MM.1S (cell line): ENCODE measurements at regions not wholly inside any gene's neighbourhood (a gene's known extent, or its start where the extent isn't known, plus 50 kb on each side); places are given as distances from the start of the nearest gene placed in this dataset.
"Not testable (repeated sequence)": the region's sequence is repeated elsewhere in the genome, so short reads cannot be mapped to it uniquely, and the experiment has no call there.

Experiments
- DNase-seq: peaks from one replicate; pipeline ENCODE4 v3.0.0-alpha.2; 2015
- H2AFZ ChIP-seq: fragments of 300-600 bp; sonication (generic); 2 replicates; pipeline ENCODE4 v1.6.0; 2016; ENCODE audit warnings: antibody characterized with exemption, low read length
- H3F3A ChIP-seq: fragments of 300-600 bp; sonication (generic); 2 replicates; pipeline ENCODE4 v1.6.1; 2016; ENCODE audit warnings: mild to moderate bottlenecking, antibody characterized with exemption, low read length, moderate library complexity, mixed read lengths; ENCODE audit not compliant: insufficient read depth
- H3K27ac ChIP-seq: fragments of 300-600 bp; sonication (generic); 2 replicates; pipeline ENCODE4 v1.5.1; 2016; ENCODE audit warnings: mild to moderate bottlenecking, low read length
- H3K27me3 ChIP-seq: fragments of 300-600 bp; sonication (generic); replicated peaks from 2 replicates; pipeline ENCODE4 v1.6.0; 2016; ENCODE audit warnings: low read length; ENCODE audit not compliant: insufficient read depth
- H3K36me3 ChIP-seq: fragments of 300-600 bp; sonication (generic); replicated peaks from 2 replicates; pipeline ENCODE4 v1.6.1; 2016; ENCODE audit warnings: mild to moderate bottlenecking, low read length, mixed read lengths; ENCODE audit not compliant: insufficient read depth
- H3K4me1 ChIP-seq: fragments of 300-600 bp; sonication (generic); 2 replicates; pipeline ENCODE4 v1.6.1; 2016; ENCODE audit warnings: low read length, mixed read lengths
- H3K4me2 ChIP-seq: fragments of 300-600 bp; sonication (generic); 2 replicates; pipeline ENCODE4 v1.6.0; 2016; ENCODE audit warnings: low read depth, low read length
- H3K4me3 ChIP-seq: fragments of 300-600 bp; sonication (generic); 2 replicates; pipeline ENCODE4 v1.5.1; 2016; ENCODE audit warnings: low read length, mixed read lengths
- H3K79me2 ChIP-seq: fragments of 300-600 bp; sonication (generic); 2 replicates; pipeline ENCODE4 v1.6.1; 2016; ENCODE audit warnings: mixed run types, low read length, mixed read lengths
- H3K9ac ChIP-seq: fragments of 300-600 bp; sonication (generic); 2 replicates; pipeline ENCODE4 v1.6.1; 2016; ENCODE audit warnings: low read length, mixed read lengths
- H3K9me2 ChIP-seq: fragments of 300-600 bp; sonication (generic); replicated peaks from 2 replicates; pipeline ENCODE4 v1.6.1; 2016; ENCODE audit warnings: mild to moderate bottlenecking, low read length, mixed read lengths; ENCODE audit not compliant: insufficient read depth
- H3K9me3 ChIP-seq: fragments of 300-600 bp; sonication (generic); replicated peaks from 2 replicates; pipeline ENCODE4 v1.6.1; 2016; ENCODE audit warnings: mild to moderate bottlenecking, low read length, mixed read lengths; ENCODE audit not compliant: insufficient read depth
- H4K20me1 ChIP-seq: fragments of 300-600 bp; sonication (generic); 2 replicates; pipeline ENCODE4 v1.6.1; 2016; ENCODE audit warnings: mild to moderate bottlenecking, low read length, moderate library complexity, mixed read lengths; ENCODE audit not compliant: insufficient read depth
- CTCF ChIP-seq: fragments of 300-600 bp; sonication (generic); IDR thresholded peaks from 2 replicates; pipeline ENCODE4 v1.5.1; 2016; ENCODE audit warnings: antibody characterized with exemption, low read length, mixed read lengths
- EZH2 ChIP-seq: fragments of 300-600 bp; sonication (generic); optimal IDR thresholded peaks from 2 replicates; pipeline ENCODE3; 2017; ENCODE audit warnings: low read depth, mild to moderate bottlenecking, antibody characterized with exemption, low read length, mixed read lengths
- EZH2phosphoT487 ChIP-seq: fragments of 300-600 bp; sonication (generic); IDR thresholded peaks from 2 replicates; pipeline ENCODE4 v1.6.1; 2018; ENCODE audit warnings: antibody characterized with exemption, low read length

- no peak for DNase-seq
- no peak overlapping the region for H3K9ac ChIP-seq
- H3K79me2 ChIP-seq: no peaks in the 10 kb centered on the region
- TF ChIP-seq EZH2phosphoT487 (no peak), EZH2 (no peak), CTCF (no peak)
- H4K20me1 ChIP-seq: no peaks in the 10 kb centered on the region
- H3F3A ChIP-seq: no peaks in the 10 kb centered on the region
- H3K36me3 ChIP-seq: no peaks in the 10 kb centered on the region
- H3K27ac ChIP-seq: peak overlapping the region; percentile 75
- H3K4me3 ChIP-seq: no peak overlapping the region; the same call in 1 of the 2 replicates
- peak overlapping the region; percentile 45; the same call in 1 of the 2 replicates for H3K4me2 ChIP-seq
- no peaks in the 10 kb centered on the region for H3K9me3 ChIP-seq
- no peaks in the 10 kb centered on the region for H3K27me3 ChIP-seq
- peaks cover 22% of the 10 kb centered on the region for H3K4me1 ChIP-seq
- H3K9me2 ChIP-seq: no peaks in the 10 kb centered on the region
- H2AFZ ChIP-seq: no peak overlapping the region
Measured at GRCh38 chr13:71291842-71292146, 575.2 kb downstream of the DACH1 start.

- H3K4me3 ChIP-seq: peak overlapping the region; percentile 11; the same call in 1 of the 2 replicates
- no peaks in the 10 kb centered on the region for H3F3A ChIP-seq
- H3K27ac ChIP-seq: peak overlapping the region; percentile 75
- no peak overlapping the region for H3K9ac ChIP-seq
- no peaks in the 10 kb centered on the region for H3K9me2 ChIP-seq
- H3K79me2 ChIP-seq: no peaks in the 10 kb centered on the region
- H2AFZ ChIP-seq: 0 out of 2 replicates have a peak overlapping the region, but pooled peaks have one; percentile 45
- TF ChIP-seq EZH2phosphoT487 (no peak), EZH2 (no peak), CTCF (no peak)
- peak; percentile 85 for DNase-seq
- no peaks in the 10 kb centered on the region for H3K36me3 ChIP-seq
- peak overlapping the region; percentile 45; the same call in 1 of the 2 replicates for H3K4me2 ChIP-seq
- H3K4me1 ChIP-seq: peaks cover 22% of the 10 kb centered on the region
- no peaks in the 10 kb centered on the region for H3K9me3 ChIP-seq
- H4K20me1 ChIP-seq: no peaks in the 10 kb centered on the region
- no peaks in the 10 kb centered on the region for H3K27me3 ChIP-seq
Measured at GRCh38 chr13:71290963-71291841, 575.8 kb downstream of the DACH1 start.

- not testable (repeated sequence) for H3K9ac ChIP-seq, H3K27me3 ChIP-seq, H4K20me1 ChIP-seq, H2AFZ ChIP-seq, H3K9me2 ChIP-seq, H3K4me3 ChIP-seq, H3F3A ChIP-seq, H3K9me3 ChIP-seq, H3K27ac ChIP-seq, H3K79me2 ChIP-seq, H3K4me2 ChIP-seq, H3K36me3 ChIP-seq, DNase-seq
- H3K4me1 ChIP-seq: peaks cover 22% of the 10 kb centered on the region
Measured at GRCh38 chr13:71289980-71290379, 577.0 kb downstream of the DACH1 start.

GRCh38 chr13:71285700-71286099 is 581.3 kb downstream of the DACH1 start:
- H2AFZ ChIP-seq: no peak overlapping the region
- H3K27ac ChIP-seq: no peak overlapping the region
- no peaks in the 10 kb centered on the region for H3K9me3 ChIP-seq
- H3K79me2 ChIP-seq: no peaks in the 10 kb centered on the region
- no peak overlapping the region for H3K4me2 ChIP-seq
- no peak overlapping the region for H3K9ac ChIP-seq
- H3K4me3 ChIP-seq: no peak overlapping the region
- no peaks in the 10 kb centered on the region for H3K9me2 ChIP-seq
- no peaks in the 10 kb centered on the region for H3K4me1 ChIP-seq
- no peaks in the 10 kb centered on the region for H3K27me3 ChIP-seq
- no peak for TF ChIP-seq EZH2phosphoT487
- no peak for TF ChIP-seq EZH2
- TF ChIP-seq CTCF: peak; percentile 8; the same call in 1 of the 2 replicates
- no peaks in the 10 kb centered on the region for H3K36me3 ChIP-seq
- no peak for DNase-seq
- H3F3A ChIP-seq: no peaks in the 10 kb centered on the region
- H4K20me1 ChIP-seq: no peaks in the 10 kb centered on the region
